ENCODE measurements at regions not wholly inside any gene's neighbourhood (a gene's known extent, or its start where the extent isn't known, plus 50 kb on each side); places are given as distances from the start of the nearest gene placed in this dataset.

GRCh38 chr2:83233781-83234180 lies 1225.3 kb downstream of the SUCLG1 start:
- no peak for DNase-seq
- Histone ChIP-seq H3K4me3 (no peak overlapping the region), H3K27me3 (no peaks in the 10 kb centered on the region), H3K9me3 (no peaks in the 10 kb centered on the region), H3K27ac (no peak overlapping the region), H3K4me1 (no peaks in the 10 kb centered on the region), H3K36me3 (ENCODE audit: low read depth, missing control alignments) (no peaks in the 10 kb centered on the region)
- intact Hi-C loops (cut with DNase I; ENCODE audit: low total_unique reads) = no loop called here
- 68 to 69% methylated on average over 2 of the region's 2 CpGs for WGBS, 2 donors
- TF ChIP-seq, protein P1, sequence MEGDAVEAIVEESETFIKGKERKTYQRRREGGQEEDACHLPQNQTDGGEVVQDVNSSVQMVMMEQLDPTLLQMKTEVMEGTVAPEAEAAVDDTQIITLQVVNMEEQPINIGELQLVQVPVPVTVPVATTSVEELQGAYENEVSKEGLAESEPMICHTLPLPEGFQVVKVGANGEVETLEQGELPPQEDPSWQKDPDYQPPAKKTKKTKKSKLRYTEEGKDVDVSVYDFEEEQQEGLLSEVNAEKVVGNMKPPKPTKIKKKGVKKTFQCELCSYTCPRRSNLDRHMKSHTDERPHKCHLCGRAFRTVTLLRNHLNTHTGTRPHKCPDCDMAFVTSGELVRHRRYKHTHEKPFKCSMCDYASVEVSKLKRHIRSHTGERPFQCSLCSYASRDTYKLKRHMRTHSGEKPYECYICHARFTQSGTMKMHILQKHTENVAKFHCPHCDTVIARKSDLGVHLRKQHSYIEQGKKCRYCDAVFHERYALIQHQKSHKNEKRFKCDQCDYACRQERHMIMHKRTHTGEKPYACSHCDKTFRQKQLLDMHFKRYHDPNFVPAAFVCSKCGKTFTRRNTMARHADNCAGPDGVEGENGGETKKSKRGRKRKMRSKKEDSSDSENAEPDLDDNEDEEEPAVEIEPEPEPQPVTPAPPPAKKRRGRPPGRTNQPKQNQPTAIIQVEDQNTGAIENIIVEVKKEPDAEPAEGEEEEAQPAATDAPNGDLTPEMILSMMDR (IDR thresholded peaks at IDR 0.05) = no peak
- no peak for TF ChIP-seq POLR2A (IDR thresholded peaks at IDR 0.05)

- Histone ChIP-seq H3K9me3 (no peaks in the 10 kb centered on the region), H3K27me3 (no peaks in the 10 kb centered on the region), H3K4me1 (no peaks in the 10 kb centered on the region), H3K36me3 (ENCODE audit: low read depth, missing control alignments) (no peaks in the 10 kb centered on the region), H3K27ac (no peak overlapping the region), H3K4me3 (no peak overlapping the region)
- intact Hi-C loops (cut with DNase I; ENCODE audit: low total_unique reads) = no loop called here
- no peak for DNase-seq
- TF ChIP-seq POLR2A (IDR thresholded peaks at IDR 0.05) = no peak
- TF ChIP-seq, protein P1 (IDR thresholded peaks at IDR 0.05) = no peak
These were observed 1225.8 kb downstream of the SUCLG1 start for GRCh38 chr2:83233326-83233725.

DNA sequence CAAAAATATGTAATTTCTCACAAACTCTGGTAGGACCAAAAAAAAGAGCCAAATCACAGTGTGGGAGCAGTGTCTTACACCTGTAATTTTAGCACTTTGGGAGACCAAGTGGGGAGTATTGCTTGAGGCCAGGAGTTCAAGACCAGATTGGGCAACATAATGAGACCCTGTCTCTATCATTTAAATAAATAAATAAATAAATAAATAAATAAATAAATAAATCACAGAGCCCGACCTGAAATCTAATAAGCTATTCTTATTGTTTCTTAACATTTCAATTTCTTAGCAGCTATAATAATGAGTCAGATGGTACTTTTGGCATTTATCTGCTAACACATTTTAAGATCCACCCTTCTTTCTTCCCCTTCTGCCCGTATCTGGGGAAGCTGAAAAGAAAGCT lies 1229.6 kb downstream of the SUCLG1 start:
- Histone ChIP-seq H3K36me3 (ENCODE audit: low read depth, missing control alignments) (no peaks in the 10 kb centered on the region), H3K4me1 (no peaks in the 10 kb centered on the region), H3K4me3 (no peak overlapping the region), H3K9me3 (no peaks in the 10 kb centered on the region), H3K27ac (no peak overlapping the region), H3K27me3 (no peaks in the 10 kb centered on the region)
- intact Hi-C loops (cut with DNase I; ENCODE audit: low total_unique reads) = no loop called here
- DNase-seq = no peak
- WGBS, 2 donors = 92% methylated on average over 2 of the region's 2 CpGs
- no peak for TF ChIP-seq POLR2A (IDR thresholded peaks at IDR 0.05)
- TF ChIP-seq, protein P1 (IDR thresholded peaks at IDR 0.05) = no peak

DNA sequence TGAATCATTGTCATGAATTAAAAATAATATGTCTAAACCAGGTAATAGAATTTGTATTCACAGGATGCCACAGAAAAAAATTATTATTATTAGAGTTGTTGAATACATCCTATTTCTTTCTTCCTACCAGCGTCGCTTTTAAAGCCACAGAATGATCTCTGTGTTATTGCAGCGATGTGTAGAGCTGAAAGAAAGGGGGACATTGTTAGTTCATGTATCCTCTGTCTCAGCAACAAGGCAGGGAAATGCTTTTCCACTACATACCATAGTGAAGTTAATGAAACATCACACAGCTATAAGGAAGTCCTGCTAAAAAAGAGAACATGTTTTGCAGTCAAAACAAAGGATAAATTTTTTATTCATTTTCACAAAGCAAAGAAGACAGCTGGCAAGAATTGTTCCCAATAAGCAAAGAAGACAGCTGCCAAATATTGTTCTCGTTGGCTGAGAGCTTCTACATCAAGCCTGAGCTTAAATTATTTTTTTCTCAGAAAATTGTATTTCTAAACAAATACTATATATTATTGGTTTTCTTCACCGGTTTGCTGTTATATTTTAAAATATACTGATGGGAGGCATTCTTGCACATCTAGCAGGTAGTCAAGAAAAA lies 1234.4 kb downstream of the SUCLG1 start:
- intact Hi-C loops (cut with DNase I; ENCODE audit: low total_unique reads) = no loop called here
- no peaks in the 10 kb centered on the region for H3K9me3 ChIP-seq
- no peak overlapping the region for H3K27ac ChIP-seq
- no peaks in the 10 kb centered on the region for H3K27me3 ChIP-seq
- no peak overlapping the region for H3K4me3 ChIP-seq
- no peaks in the 10 kb centered on the region for H3K36me3 ChIP-seq (ENCODE audit: low read depth, missing control alignments)
- no peak for TF ChIP-seq POLR2A (IDR thresholded peaks at IDR 0.05)
- TF ChIP-seq, protein P1 (IDR thresholded peaks at IDR 0.05) = no peak
- no peaks in the 10 kb centered on the region for H3K4me1 ChIP-seq
- DNase-seq = no peak
- WGBS, 2 donors = 73 to 77% methylated on average over 5 of the region's 5 CpGs

- intact Hi-C loops (cut with DNase I; ENCODE audit: low total_unique reads) = no loop called here
- TF ChIP-seq, protein P1 (IDR thresholded peaks at IDR 0.05) = no peak
- TF ChIP-seq POLR2A (IDR thresholded peaks at IDR 0.05) = no peak
- Histone ChIP-seq H3K4me1 (no peaks in the 10 kb centered on the region), H3K4me3 (no peak overlapping the region), H3K9me3 (no peaks in the 10 kb centered on the region), H3K36me3 (ENCODE audit: low read depth, missing control alignments) (no peaks in the 10 kb centered on the region), H3K27ac (no peak overlapping the region), H3K27me3 (no peaks in the 10 kb centered on the region)
- 93 to 95% methylated on average over 4 of the region's 4 CpGs for WGBS, 2 donors
- DNase-seq = no peak
These were observed 1237.8 kb downstream of the SUCLG1 start for GRCh38 chr2:83221258-83221657.

Measured in testis (tissue), 2 donors.